Type B pancreatic cell (in vitro differentiated cells): ENCODE measurements at regions not wholly inside any gene's neighbourhood (a gene's known extent, or its start where the extent isn't known, plus 50 kb on each side); places are given as distances from the start of the nearest gene placed in this dataset.

ENCODE experiments used
- DNase-seq: peaks from one replicate; pipeline ENCODE4 v3.0.0; 2021; ENCODE audit warnings: mixed read lengths; ENCODE audit not compliant: unreplicated experiment; ENCODE audit errors: extremely low spot score
- H3K27ac Mint-ChIP-seq: 2 replicates; pipeline ENCODE4 v1.8.0; 2021; ENCODE audit warnings: mild to moderate bottlenecking, mixed read lengths
- H3K27me3 Mint-ChIP-seq: 2 replicates; pipeline ENCODE4 v1.8.0; 2021; ENCODE audit warnings: mixed read lengths
- H3K36me3 Mint-ChIP-seq: 2 replicates; pipeline ENCODE4 v1.8.0; 2021; ENCODE audit warnings: mixed read lengths
- H3K4me1 Mint-ChIP-seq: one replicate; pipeline ENCODE4 v1.8.0; 2021; ENCODE audit warnings: mixed read lengths; ENCODE audit not compliant: unreplicated experiment
- H3K4me3 Mint-ChIP-seq: 2 replicates; pipeline ENCODE4 v1.8.0; 2021; ENCODE audit warnings: mild to moderate bottlenecking, mixed read lengths
- H3K9me3 Mint-ChIP-seq: 2 replicates; pipeline ENCODE4 v1.8.0; 2021; ENCODE audit warnings: mixed read lengths
- CTCF ChIP-seq: fragments of 200-600 bp; sonication (generic); conservative IDR thresholded peaks from 2 replicates; pipeline ENCODE4 v1.5.0; 2021; ENCODE audit warnings: antibody characterized with exemption, mild to moderate bottlenecking

- no peak for DNase-seq
- Mint-ChIP-seq H3K36me3 (no peaks in the 10 kb centered on the region), H3K9me3 (no peaks in the 10 kb centered on the region), H3K4me3 (no peak overlapping the region), H3K27ac (no peak overlapping the region), H3K27me3 (no peaks in the 10 kb centered on the region), H3K4me1 (no peaks in the 10 kb centered on the region)
- no peak for TF ChIP-seq CTCF
Observed at GRCh38 chr13:60727140-60727539, 330.1 kb downstream of the TDRD3 start.

GRCh38 chr13:60721063-60721462 lies 324.0 kb downstream of the TDRD3 start:
- no peak overlapping the region for H3K27ac Mint-ChIP-seq
- no peaks in the 10 kb centered on the region for H3K36me3 Mint-ChIP-seq
- H3K4me3 Mint-ChIP-seq, result no peak overlapping the region
- no peaks in the 10 kb centered on the region for H3K9me3 Mint-ChIP-seq
- no peak for TF ChIP-seq CTCF
- no peaks in the 10 kb centered on the region for H3K27me3 Mint-ChIP-seq
- DNase-seq, result no peak
- H3K4me1 Mint-ChIP-seq, result no peaks in the 10 kb centered on the region

- Mint-ChIP-seq H3K27me3 (no peaks in the 10 kb centered on the region), H3K36me3 (no peaks in the 10 kb centered on the region), H3K9me3 (no peaks in the 10 kb centered on the region), H3K4me1 (no peaks in the 10 kb centered on the region), H3K27ac (no peak overlapping the region), H3K4me3 (no peak overlapping the region)
- DNase-seq, result no peak
- no peak for TF ChIP-seq CTCF
Observed at GRCh38 chr13:60720590-60720989, 323.6 kb downstream of the TDRD3 start.

- Mint-ChIP-seq H3K9me3 (no peaks in the 10 kb centered on the region), H3K4me3 (no peak overlapping the region), H3K27me3 (no peaks in the 10 kb centered on the region), H3K27ac (no peak overlapping the region), H3K4me1 (no peaks in the 10 kb centered on the region), H3K36me3 (no peaks in the 10 kb centered on the region)
- DNase-seq, result no peak
- no peak for TF ChIP-seq CTCF
Observed at GRCh38 chr13:60716313-60716712, 319.3 kb downstream of the TDRD3 start.

GRCh38 chr13:60707878-60708277 lies 310.9 kb downstream of the TDRD3 start:
- no peaks in the 10 kb centered on the region for H3K9me3 Mint-ChIP-seq
- no peak for TF ChIP-seq CTCF
- H3K27me3 Mint-ChIP-seq, result no peaks in the 10 kb centered on the region
- H3K4me1 Mint-ChIP-seq, result no peaks in the 10 kb centered on the region
- H3K4me3 Mint-ChIP-seq, result no peak overlapping the region
- DNase-seq, result no peak
- H3K27ac Mint-ChIP-seq, result no peak overlapping the region
- H3K36me3 Mint-ChIP-seq, result no peaks in the 10 kb centered on the region

GRCh38 chr13:60701895-60702294 lies 304.9 kb downstream of the TDRD3 start:
- H3K9me3 Mint-ChIP-seq, result no peaks in the 10 kb centered on the region
- TF ChIP-seq CTCF, result no peak
- DNase-seq, result no peak
- no peaks in the 10 kb centered on the region for H3K4me1 Mint-ChIP-seq
- H3K27ac Mint-ChIP-seq, result no peak overlapping the region
- H3K36me3 Mint-ChIP-seq, result no peaks in the 10 kb centered on the region
- H3K4me3 Mint-ChIP-seq, result no peak overlapping the region
- peaks cover 4% of the 10 kb centered on the region for H3K27me3 Mint-ChIP-seq
